Stimulated activated CD4-positive, alpha-beta T cell treated with anti-CD3 and anti-CD28 coated beads, Interleukin-1b, Interleukin-23, amount 100 ng/mL, for 48 hours (primary cell): ENCODE measurements at regions not wholly inside any gene's neighbourhood (a gene's known extent, or its start where the extent isn't known, plus 50 kb on each side); places are given as distances from the start of the nearest gene placed in this dataset.
"Not testable (repeated sequence)": the region's sequence is repeated elsewhere in the genome, so short reads cannot be mapped to it uniquely, and the experiment has no call there.

ENCODE experiments used
- DNase-seq: peaks from one replicate; pipeline ENCODE4 v3.0.0-alpha.2; 2020

DNA sequence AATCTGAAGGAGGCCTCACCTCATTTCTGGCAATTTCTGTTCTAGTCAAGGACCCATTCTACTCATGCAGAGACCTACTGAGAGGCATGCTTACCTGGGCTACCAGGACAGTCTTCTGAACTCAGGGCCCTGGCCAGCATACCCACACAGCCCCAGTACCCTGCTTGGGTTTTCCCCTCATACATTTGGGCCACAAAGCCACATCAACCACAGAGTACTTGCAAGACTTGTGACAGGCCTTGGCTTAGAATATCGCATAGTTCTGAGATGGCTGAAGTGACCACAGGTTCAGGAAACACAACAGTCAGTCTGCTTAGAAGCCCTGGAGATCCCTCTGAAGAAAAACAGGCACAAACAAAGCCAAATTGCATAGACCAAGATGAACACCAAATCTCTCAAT lies 758.8 kb upstream of the CDH9 start:
- DNase-seq = no peak

- DNase-seq = no peak
Observed at GRCh38 chr5:27788184-27788583, 749.8 kb upstream of the CDH9 start.

DNA sequence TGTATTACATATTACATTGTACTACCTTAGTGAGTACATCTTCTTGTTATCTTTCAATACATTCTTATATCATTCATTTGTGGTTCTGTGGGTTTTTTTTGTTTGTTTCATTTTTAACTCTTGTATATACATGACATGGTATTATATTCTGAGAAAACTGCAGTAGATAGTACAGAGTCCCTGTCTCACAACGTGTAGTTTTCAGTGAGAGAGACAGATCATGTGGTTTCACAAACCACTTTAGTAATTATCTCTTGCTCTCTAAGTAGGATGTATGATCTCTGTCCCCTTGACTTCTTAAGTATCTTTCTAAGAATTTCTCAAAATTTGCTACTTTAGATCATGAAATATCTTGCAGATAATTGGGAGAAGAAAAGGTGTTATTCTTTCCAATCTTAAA lies 745.9 kb upstream of the CDH9 start:
- no peak for DNase-seq

GRCh38 chr5:27778121-27778520 lies 739.7 kb upstream of the CDH9 start:
- no peak for DNase-seq

DNA sequence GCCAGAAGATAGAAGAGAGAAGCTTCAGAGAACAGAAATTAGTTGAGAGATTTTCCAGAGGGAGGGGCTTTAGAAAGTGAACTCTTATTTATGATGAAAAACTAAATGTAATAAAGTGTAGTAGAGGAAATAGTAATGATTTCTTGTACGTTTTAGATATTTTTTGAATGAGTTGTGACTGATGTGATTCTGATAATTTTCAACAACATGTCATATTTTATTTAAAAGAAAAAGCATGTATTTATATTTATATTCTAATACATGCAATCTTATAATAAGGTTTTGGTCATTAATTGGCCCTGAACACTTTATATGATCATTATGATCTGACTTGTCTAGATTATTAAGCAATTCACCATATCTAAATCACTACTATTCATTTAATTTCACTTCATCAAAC lies 735.2 kb upstream of the CDH9 start:
- no peak for DNase-seq

GRCh38 chr5:27773166-27773565 lies 734.8 kb upstream of the CDH9 start:
- DNase-seq = no peak

- no peak for DNase-seq
Observed at GRCh38 chr5:27769748-27770402, 731.5 kb upstream of the CDH9 start.

DNA sequence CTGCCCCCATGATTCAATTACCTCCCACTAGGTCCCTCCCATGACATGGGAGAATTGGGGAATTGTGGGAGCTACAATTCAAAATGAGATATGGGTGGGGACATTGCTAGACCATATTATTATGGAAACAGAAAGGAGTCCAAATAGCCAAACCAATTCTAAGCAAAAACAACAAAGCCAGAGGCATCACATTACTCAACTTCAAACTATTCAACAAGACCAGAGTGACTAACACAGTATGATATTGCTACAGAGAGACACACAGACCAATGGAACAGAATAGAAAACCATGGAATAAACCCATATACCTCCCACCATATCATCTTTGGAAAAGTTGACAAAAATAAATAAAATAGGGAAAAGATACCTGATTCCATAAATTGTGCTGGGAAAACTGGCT lies 710.5 kb upstream of the CDH9 start:
- DNase-seq = no peak

DNA sequence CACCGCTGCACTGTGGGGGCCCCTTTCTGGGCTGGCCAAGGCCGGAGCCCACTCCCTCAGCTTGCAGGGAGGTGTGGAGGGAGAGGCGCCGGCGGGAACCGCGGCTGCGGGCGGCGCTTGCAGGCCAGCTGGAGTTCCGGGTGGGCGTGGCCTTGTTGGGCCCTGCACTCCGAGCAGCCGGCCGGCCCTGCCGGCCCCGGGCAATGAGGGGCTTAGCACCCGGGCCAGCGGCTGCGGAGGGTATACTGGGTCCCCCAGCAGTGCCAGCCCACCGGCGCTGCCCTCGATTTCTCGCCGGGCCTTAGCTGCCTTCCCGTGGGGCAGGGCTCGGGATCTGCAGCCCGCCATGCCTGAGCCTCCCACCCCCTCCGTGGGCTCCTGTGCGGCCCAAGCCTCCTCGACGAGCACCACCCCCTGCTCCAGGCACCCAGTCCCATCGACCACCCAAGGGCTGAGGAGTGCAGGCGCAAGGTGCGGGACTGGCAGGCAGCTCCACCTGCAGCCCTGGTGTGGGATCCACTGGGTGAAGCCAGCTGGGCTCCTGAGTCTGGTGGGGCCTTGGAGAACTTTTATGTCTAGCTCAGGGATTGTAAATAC lies 705.1 kb upstream of the CDH9 start:
- DNase-seq = not testable (repeated sequence)

- DNase-seq = no peak
Observed at GRCh38 chr5:27742805-27743204, 704.4 kb upstream of the CDH9 start.

GRCh38 chr5:27734838-27735237 lies 696.5 kb upstream of the CDH9 start:
- no peak for DNase-seq

DNA sequence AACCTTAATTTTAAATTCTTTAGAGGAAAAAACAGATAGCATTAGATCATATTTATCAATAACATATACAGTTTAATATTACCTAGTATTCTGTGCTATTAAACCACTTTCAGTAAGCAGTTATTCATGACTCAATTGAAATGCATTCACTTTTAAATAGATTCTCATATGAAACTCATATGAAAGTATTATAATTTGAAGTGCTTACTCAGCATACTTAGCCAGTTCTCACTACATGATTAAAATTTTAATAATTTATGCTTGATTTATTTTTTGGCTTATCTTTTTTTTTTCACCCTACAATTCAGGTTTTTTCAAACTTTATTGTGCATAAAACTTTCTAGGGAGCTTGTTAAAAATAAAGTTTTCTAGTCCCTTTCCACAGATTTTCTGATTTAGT lies 694.9 kb upstream of the CDH9 start:
- DNase-seq = no peak

GRCh38 chr5:27727254-27727653 lies 688.9 kb upstream of the CDH9 start:
- no peak for DNase-seq

DNA sequence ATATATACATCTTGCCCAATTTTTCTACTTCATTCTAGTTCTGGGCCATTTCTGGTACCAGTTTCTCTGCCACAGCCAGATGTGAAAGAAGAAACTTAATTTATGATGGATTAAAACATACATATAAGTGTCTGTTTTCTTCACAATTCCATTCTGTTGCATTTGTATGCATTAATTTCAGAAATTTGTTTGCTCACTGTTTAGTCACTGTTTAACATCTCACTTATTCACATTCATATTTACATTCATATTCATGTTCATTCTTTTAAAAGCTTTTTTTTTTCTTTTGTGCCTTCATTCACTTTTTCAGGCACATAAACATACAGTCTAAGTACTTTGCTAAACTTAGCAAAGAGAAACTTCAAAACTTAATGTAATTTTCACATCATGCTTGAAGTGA lies 684.0 kb upstream of the CDH9 start:
- DNase-seq = no peak

GRCh38 chr5:27708534-27708933 lies 670.1 kb upstream of the CDH9 start:
- DNase-seq = no peak

GRCh38 chr5:27706832-27707231 lies 668.4 kb upstream of the CDH9 start:
- DNase-seq = no peak

DNA sequence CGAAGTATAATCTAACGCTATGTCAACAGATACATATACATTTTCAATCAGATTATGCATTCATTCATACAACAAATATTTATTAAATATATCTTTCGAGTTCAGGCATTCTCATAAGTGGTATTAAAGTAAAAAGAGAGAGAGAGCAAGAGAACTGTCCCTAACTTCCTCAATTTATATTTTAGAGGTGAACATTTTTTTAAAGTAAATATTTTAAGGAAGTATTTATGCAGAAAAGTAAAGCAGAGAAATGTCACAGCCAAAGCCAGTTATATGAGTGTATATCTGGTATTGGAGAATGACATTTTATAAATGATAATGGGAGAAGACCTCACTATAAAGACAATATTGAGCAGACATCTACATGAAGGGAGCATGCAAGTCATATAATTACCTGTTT lies 667.3 kb upstream of the CDH9 start:
- no peak for DNase-seq

DNA sequence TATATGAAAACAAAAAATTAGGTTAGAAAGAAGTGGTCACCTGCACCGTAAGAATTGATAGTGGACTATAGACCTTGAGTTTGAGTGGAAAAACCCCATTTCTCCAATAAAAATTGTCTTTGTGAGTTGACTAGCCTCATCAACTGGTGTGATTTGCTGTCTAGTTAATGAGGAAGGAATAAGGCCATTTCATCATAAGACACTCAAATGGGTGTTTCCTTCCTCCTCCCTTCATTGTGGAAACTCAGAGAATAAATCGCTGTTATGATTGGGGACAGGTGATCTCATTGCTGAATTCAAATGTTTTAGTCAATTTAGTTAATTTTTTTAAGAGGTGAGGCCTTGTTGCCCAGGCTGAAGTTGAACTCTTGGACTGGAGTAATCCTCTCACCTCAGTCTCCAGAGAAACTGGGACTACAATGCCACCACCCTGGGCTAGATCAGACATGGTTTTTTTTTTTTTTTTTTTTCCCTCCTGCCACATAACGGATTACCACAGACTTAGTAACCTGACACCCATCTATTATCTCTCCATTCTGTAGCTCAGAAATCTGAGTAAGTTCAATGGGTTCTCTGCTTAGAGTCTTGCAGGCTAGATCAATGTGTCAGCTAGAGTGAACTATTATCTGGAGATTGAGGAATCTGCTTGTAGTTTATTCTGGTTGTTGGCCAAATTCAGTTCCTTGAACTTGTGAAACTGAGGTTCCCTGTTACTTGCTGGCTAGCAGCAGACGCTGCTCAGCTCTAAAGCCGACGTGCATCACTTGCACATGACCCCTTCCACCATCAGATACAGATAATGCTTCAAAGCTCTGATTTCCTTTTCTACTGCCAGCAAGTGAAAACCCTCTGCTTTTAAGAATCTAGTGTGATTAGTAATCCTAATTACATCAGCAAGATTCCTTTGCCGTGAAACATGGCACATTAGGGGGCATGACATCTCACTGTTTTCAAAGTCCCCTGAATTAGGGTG lies 663.8 kb upstream of the CDH9 start:
- DNase-seq = no peak

GRCh38 chr5:27700526-27700925 lies 662.1 kb upstream of the CDH9 start:
- no peak for DNase-seq

- no peak for DNase-seq
Observed at GRCh38 chr5:27682600-27682999, 644.2 kb upstream of the CDH9 start.

DNA sequence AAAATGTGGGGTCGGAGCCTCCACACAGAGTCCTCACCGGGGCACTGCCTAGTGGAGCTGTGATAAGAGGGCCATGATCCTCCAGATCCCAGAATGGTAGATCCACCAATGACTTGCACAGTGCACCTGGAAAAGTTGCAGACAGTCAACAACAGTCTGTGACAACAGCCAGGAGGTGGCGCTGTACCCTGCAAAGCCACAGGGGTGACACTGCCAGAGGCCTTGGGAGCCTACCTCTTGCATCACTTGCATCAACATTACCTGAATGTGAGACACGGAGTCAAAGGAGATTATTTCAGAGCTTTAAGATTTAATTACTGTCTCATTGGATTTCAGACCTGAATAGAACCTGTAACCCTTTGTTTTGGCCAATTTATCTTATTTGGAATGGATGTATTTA lies 614.1 kb upstream of the CDH9 start:
- DNase-seq = no peak

DNA sequence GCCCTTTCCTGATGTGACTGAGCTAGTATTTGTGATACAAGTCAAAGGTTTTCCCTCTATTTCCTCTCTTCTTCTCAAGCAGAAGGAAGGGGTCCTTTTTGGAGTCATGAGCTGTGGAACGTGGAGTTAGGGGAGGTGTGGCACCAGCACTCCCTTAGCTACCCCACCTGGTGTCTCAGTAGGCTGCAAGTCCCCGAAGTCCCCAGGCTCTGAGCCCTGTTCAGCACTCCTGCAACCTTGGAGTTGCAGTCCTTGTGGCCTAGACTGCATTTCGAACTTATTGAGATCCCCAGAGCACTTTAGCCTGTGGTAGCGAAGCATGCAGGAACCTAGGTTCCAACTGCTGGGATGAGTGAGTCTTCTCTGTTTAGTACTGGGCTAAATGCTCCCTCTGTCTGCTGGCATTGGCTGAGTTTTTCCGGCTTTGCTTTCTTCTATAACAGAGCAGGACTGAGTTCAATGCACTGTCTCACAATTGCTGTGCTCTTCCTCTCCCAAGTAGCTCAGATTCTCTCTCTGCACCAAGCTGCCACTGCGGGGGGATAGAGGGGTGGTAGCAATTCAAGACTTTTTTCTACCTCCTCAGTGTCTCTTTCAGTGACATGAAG lies 600.7 kb upstream of the CDH9 start:
- DNase-seq = no peak

DNA sequence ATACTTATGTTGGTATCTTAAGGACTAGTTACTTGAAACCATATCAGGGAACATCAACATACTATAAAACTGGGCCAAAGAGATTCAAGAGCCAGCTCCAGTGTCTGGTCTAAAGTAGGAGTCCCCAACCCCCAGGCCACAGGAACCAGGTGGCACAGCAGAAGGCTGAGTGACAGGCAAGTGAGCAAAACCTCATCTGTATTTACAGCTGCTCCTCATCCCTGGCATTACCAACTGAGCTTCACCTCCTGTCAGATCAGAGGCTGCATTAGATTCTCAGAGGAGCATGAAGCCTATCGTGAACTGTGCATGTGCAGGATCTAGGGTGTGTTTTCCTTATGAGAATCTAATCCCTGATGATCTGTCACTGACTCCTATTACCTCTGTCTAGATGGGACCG lies 581.6 kb upstream of the CDH9 start:
- DNase-seq = no peak

DNA sequence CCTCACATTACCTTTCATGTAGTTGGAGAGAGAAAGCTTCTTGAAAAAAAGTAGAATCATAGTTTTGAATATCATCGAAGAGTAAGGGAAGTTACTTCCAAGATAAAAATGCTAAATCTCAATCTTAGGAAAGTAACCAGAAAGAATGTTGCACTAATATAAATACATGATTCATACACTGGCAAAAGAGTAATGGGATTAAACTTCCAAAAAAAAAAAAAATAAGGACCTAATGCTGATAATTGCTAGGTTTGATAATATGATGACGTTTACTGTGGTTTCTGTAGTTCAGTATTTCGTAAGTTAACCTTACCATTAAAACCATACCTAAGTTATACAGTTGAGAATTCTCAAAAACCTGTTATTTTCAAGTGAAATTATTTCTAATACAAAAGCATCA lies 573.8 kb upstream of the CDH9 start:
- DNase-seq = no peak
